CD4-positive, CD25-positive, alpha-beta regulatory T cell (primary cell): ENCODE measurements at regions not wholly inside any gene's neighbourhood (a gene's known extent, or its start where the extent isn't known, plus 50 kb on each side); places are given as distances from the start of the nearest gene placed in this dataset.

Experiments used
- ATAC-seq, 2 donors: fragments of 150-1000 bp; cut with Tn5 transposase; one replicate each; pipeline ENCODE4 v1.10.0; 2021; ENCODE audit warnings: low read depth in 2 of 2, moderate number of reproducible peaks in 2 of 2, moderate library complexity in 1 of 2
- DNase-seq, 3 donors: peaks; one replicate each; pipeline versions ENCODE4 v3.0.0 to v3.0.0-alpha.2; 2012 to 2022; ENCODE audit warnings: mixed read lengths in 1 of 3
- H3K27ac ChIP-seq: one replicate; pipeline ENCODE4 v1.7.0; 2013; ENCODE audit warnings: mild to moderate bottlenecking, low read length; ENCODE audit not compliant: insufficient read depth, poor library complexity, severe bottlenecking
- H3K27me3 ChIP-seq: one replicate; pipeline ENCODE4 v1.7.0; 2013; ENCODE audit warnings: low read length; ENCODE audit not compliant: control insufficient read depth, insufficient read depth
- H3K36me3 ChIP-seq: one replicate; pipeline ENCODE4 v1.7.0; 2013; ENCODE audit warnings: mild to moderate bottlenecking, low read length, moderate library complexity; ENCODE audit not compliant: control insufficient read depth, insufficient read depth
- H3K4me1 ChIP-seq: 2 replicates; pipeline ENCODE4 v1.7.0; 2013; ENCODE audit warnings: mild to moderate bottlenecking, low read length; ENCODE audit not compliant: insufficient read depth, control insufficient read depth, poor library complexity, severe bottlenecking
- H3K4me3 ChIP-seq: one replicate; pipeline ENCODE4 v1.7.0; 2013; ENCODE audit warnings: low read depth, mild to moderate bottlenecking, low read length, moderate library complexity
- H3K9me3 ChIP-seq, 2 experiments: 1 replicate in 1 of 2; 2 replicates in 1 of 2; pipeline ENCODE4 v1.7.0; 2013; ENCODE audit warnings: low read length in 2 of 2, mild to moderate bottlenecking in 1 of 2, moderate library complexity in 1 of 2; ENCODE audit not compliant: control insufficient read depth in 2 of 2
- H3K27ac Mint-ChIP-seq, 3 donors: one replicate each; pipeline ENCODE4 v1.8.0; 2020 to 2022; ENCODE audit warnings: mild to moderate bottlenecking in 3 of 3, mixed read lengths in 3 of 3, moderate library complexity in 2 of 3
- H3K27me3 Mint-ChIP-seq: one replicate; pipeline ENCODE4 v1.8.0; 2022; ENCODE audit warnings: mild to moderate bottlenecking, mixed read lengths
- H3K36me3 Mint-ChIP-seq: one replicate; pipeline ENCODE4 v1.8.0; 2020; ENCODE audit warnings: mixed read lengths
- H3K4me1 Mint-ChIP-seq, 4 donors: one replicate each; pipeline ENCODE4 v1.8.0; 2020 to 2022; ENCODE audit warnings: mixed read lengths in 4 of 4, mild to moderate bottlenecking in 1 of 4
- H3K4me3 Mint-ChIP-seq, 4 donors: one replicate each; pipeline ENCODE4 v1.8.0; 2020 to 2022; ENCODE audit warnings: mild to moderate bottlenecking in 4 of 4, mixed read lengths in 4 of 4, moderate library complexity in 3 of 4
- H3K9me3 Mint-ChIP-seq, 7 donors: one replicate each; pipeline ENCODE4 v1.8.0; 2020 to 2022; ENCODE audit warnings: mixed read lengths in 7 of 7, mild to moderate bottlenecking in 3 of 7, moderate library complexity in 2 of 7

GRCh38 chr15:26295336-26296085, 432.4 kb upstream of the ATP10A start:
- Mint-ChIP-seq H3K27ac (no peak overlapping the region), H3K9me3 (peaks cover 6 to 15% (median 11%) of the 10 kb centered on the region in 7 donors), H3K4me1 (no peaks in the 10 kb centered on the region), H3K36me3 (no peaks in the 10 kb centered on the region), H3K4me3 (no peak overlapping the region), H3K27me3 (no peaks in the 10 kb centered on the region)
- DNase-seq (no peak), ATAC-seq (no peak)
- Histone ChIP-seq H3K36me3 (no peaks in the 10 kb centered on the region), H3K27ac (no peak overlapping the region), H3K4me1 (no peaks in the 10 kb centered on the region), H3K9me3 (peaks cover 0 to 2% of the 10 kb centered on the region in 2 experiments), H3K4me3 (no peak overlapping the region), H3K27me3 (no peaks in the 10 kb centered on the region)

GRCh38 chr15:26294059-26294689, 431.0 kb upstream of the ATP10A start:
- H3K27me3 ChIP-seq = no peaks in the 10 kb centered on the region
- H3K27ac ChIP-seq = no peak overlapping the region
- no peak overlapping the region for H3K4me3 ChIP-seq
- H3K27ac Mint-ChIP-seq = no peak overlapping the region
- no peak overlapping the region for H3K4me3 Mint-ChIP-seq
- ATAC-seq (no peak), DNase-seq (no peak)
- H3K4me1 ChIP-seq = no peaks in the 10 kb centered on the region
- peaks cover 0 to 2% of the 10 kb centered on the region in 2 experiments for H3K9me3 ChIP-seq
- no peaks in the 10 kb centered on the region for H3K4me1 Mint-ChIP-seq
- H3K9me3 Mint-ChIP-seq = peaks cover 4 to 20% (median 11%) of the 10 kb centered on the region in 7 donors
- H3K27me3 Mint-ChIP-seq = no peaks in the 10 kb centered on the region
- H3K36me3 ChIP-seq = no peaks in the 10 kb centered on the region
- no peaks in the 10 kb centered on the region for H3K36me3 Mint-ChIP-seq

GRCh38 chr15:26287381-26287780, 424.3 kb upstream of the ATP10A start:
- H3K9me3 Mint-ChIP-seq = peaks cover 0 to 27% (median 17%) of the 10 kb centered on the region in 7 donors

GRCh38 chr15:26280281-26280680, 417.2 kb upstream of the ATP10A start:
- ATAC-seq (no peak), DNase-seq (no peak)
- H3K4me3 Mint-ChIP-seq = no peak overlapping the region
- no peak overlapping the region for H3K27ac Mint-ChIP-seq
- Histone ChIP-seq H3K9me3 (no peaks in the 10 kb centered on the region), H3K4me3 (no peak overlapping the region), H3K27me3 (no peaks in the 10 kb centered on the region), H3K36me3 (no peaks in the 10 kb centered on the region), H3K27ac (no peak overlapping the region), H3K4me1 (no peaks in the 10 kb centered on the region)
- peaks cover 2 to 11% (median 4%) of the 10 kb centered on the region in 7 donors for H3K9me3 Mint-ChIP-seq
- no peaks in the 10 kb centered on the region for H3K36me3 Mint-ChIP-seq
- H3K27me3 Mint-ChIP-seq = no peaks in the 10 kb centered on the region
- no peaks in the 10 kb centered on the region for H3K4me1 Mint-ChIP-seq

More at GRCh38 chr15:26287381-26287780, 424.3 kb upstream of the ATP10A start:
- DNase-seq (no peak), ATAC-seq (no peak)
- H3K27me3 Mint-ChIP-seq = no peaks in the 10 kb centered on the region
- H3K27ac ChIP-seq = no peak overlapping the region
- H3K4me1 ChIP-seq = no peaks in the 10 kb centered on the region
- H3K27ac Mint-ChIP-seq = no peak overlapping the region
- no peaks in the 10 kb centered on the region for H3K27me3 ChIP-seq
- peaks cover 3% of the 10 kb centered on the region for H3K36me3 Mint-ChIP-seq
- H3K4me1 Mint-ChIP-seq = no peaks in the 10 kb centered on the region
- no peaks in the 10 kb centered on the region for H3K36me3 ChIP-seq
- H3K4me3 Mint-ChIP-seq = no peak overlapping the region
- H3K4me3 ChIP-seq = no peak overlapping the region
- peaks cover 3 to 6% of the 10 kb centered on the region in 2 experiments for H3K9me3 ChIP-seq

GRCh38 chr15:26261966-26262365, 398.8 kb upstream of the ATP10A start:
- Mint-ChIP-seq H3K27me3 (no peaks in the 10 kb centered on the region), H3K9me3 (peaks cover 0 to 9% (median 3%) of the 10 kb centered on the region in 7 donors), H3K27ac (no peak overlapping the region), H3K4me3 (no peak overlapping the region), H3K36me3 (no peaks in the 10 kb centered on the region), H3K4me1 (no peaks in the 10 kb centered on the region)
- no peaks in the 10 kb centered on the region for H3K4me1 ChIP-seq
- H3K4me3 ChIP-seq = no peak overlapping the region
- no peaks in the 10 kb centered on the region for H3K9me3 ChIP-seq
- DNase-seq (no peak), ATAC-seq (no peak)
- H3K36me3 ChIP-seq = no peaks in the 10 kb centered on the region
- H3K27me3 ChIP-seq = no peaks in the 10 kb centered on the region
- H3K27ac ChIP-seq = no peak overlapping the region

GRCh38 chr15:26261413-26261812, 398.3 kb upstream of the ATP10A start:
- Histone ChIP-seq H3K4me1 (no peaks in the 10 kb centered on the region), H3K27me3 (no peaks in the 10 kb centered on the region), H3K27ac (no peak overlapping the region), H3K4me3 (no peak overlapping the region), H3K9me3 (no peaks in the 10 kb centered on the region), H3K36me3 (no peaks in the 10 kb centered on the region)
- no peak for ATAC-seq
- Mint-ChIP-seq H3K4me1 (no peaks in the 10 kb centered on the region), H3K36me3 (no peaks in the 10 kb centered on the region), H3K27ac (no peak overlapping the region), H3K4me3 (no peak overlapping the region), H3K27me3 (no peaks in the 10 kb centered on the region), H3K9me3 (peaks cover 0 to 9% (median 0%) of the 10 kb centered on the region in 7 donors)
- no peak for DNase-seq

GRCh38 chr15:26260517-26261133, 397.5 kb upstream of the ATP10A start:
- ATAC-seq = no peak
- no peaks in the 10 kb centered on the region for H3K9me3 ChIP-seq
- H3K4me3 ChIP-seq = no peak overlapping the region
- H3K4me1 ChIP-seq = no peaks in the 10 kb centered on the region
- no peaks in the 10 kb centered on the region for H3K36me3 Mint-ChIP-seq
- no peak overlapping the region for H3K27ac ChIP-seq
- no peaks in the 10 kb centered on the region for H3K27me3 Mint-ChIP-seq
- no peak overlapping the region for H3K27ac Mint-ChIP-seq
- peaks cover 0 to 11% (median 0%) of the 10 kb centered on the region in 7 donors for H3K9me3 Mint-ChIP-seq
- no peaks in the 10 kb centered on the region for H3K27me3 ChIP-seq
- DNase-seq = peak in 1 of 3 donors; percentile 43
- no peaks in the 10 kb centered on the region for H3K4me1 Mint-ChIP-seq
- H3K36me3 ChIP-seq = no peaks in the 10 kb centered on the region
- no peak overlapping the region for H3K4me3 Mint-ChIP-seq
